ENCODE measurements at regions not wholly inside any gene's neighbourhood (a gene's known extent, or its start where the extent isn't known, plus 50 kb on each side); places are given as distances from the start of the nearest gene placed in this dataset.

GRCh38 chr14:37824939-37825712 lies 229.7 kb downstream of the TTC6 start:
- TF ChIP-seq, protein P1, sequence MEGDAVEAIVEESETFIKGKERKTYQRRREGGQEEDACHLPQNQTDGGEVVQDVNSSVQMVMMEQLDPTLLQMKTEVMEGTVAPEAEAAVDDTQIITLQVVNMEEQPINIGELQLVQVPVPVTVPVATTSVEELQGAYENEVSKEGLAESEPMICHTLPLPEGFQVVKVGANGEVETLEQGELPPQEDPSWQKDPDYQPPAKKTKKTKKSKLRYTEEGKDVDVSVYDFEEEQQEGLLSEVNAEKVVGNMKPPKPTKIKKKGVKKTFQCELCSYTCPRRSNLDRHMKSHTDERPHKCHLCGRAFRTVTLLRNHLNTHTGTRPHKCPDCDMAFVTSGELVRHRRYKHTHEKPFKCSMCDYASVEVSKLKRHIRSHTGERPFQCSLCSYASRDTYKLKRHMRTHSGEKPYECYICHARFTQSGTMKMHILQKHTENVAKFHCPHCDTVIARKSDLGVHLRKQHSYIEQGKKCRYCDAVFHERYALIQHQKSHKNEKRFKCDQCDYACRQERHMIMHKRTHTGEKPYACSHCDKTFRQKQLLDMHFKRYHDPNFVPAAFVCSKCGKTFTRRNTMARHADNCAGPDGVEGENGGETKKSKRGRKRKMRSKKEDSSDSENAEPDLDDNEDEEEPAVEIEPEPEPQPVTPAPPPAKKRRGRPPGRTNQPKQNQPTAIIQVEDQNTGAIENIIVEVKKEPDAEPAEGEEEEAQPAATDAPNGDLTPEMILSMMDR (conservative IDR thresholded peaks at IDR 0.05; ENCODE audit: low read length), result no peak
- no peak for TF ChIP-seq EZH2phosphoT487 (IDR thresholded peaks at IDR 0.05; ENCODE audit: borderline replicate concordance, low read depth, low read length)
